B cell (primary cell): ENCODE measurements at regions not wholly inside any gene's neighbourhood (a gene's known extent, or its start where the extent isn't known, plus 50 kb on each side); places are given as distances from the start of the nearest gene placed in this dataset.

ENCODE experiments used
- ATAC-seq: fragments of 200-7000 bp; cut with Tn5 transposase; one replicate; pipeline ENCODE4 v1.10.0; 2021; ENCODE audit warnings: low read depth, mild to moderate bottlenecking, moderate number of reproducible peaks, moderate library complexity
- CTCF ChIA-PET: fragments of 350-600 bp; sonication (Branson Sonifier 250); formaldehyde crosslinking; loops from one replicate; lab custom pipeline; 2021; ENCODE audit warnings: antibody characterized with exemption, inconsistent platforms; lab: Charles Lee
- POLR2A ChIA-PET: fragments of 350-600 bp; sonication (Branson Sonifier 250); formaldehyde crosslinking; loops from one replicate; lab custom pipeline; 2021; ENCODE audit warnings: antibody characterized with exemption; lab: Charles Lee
- DNase-seq: peaks from one replicate; pipeline ENCODE4 v3.0.0; 2013
- H2AFZ ChIP-seq: 2 replicates; pipeline ENCODE4 v1.6.1; 2012; ENCODE audit warnings: mild to moderate bottlenecking, low read depth, low read length; ENCODE audit not compliant: insufficient read depth, poor library complexity, severe bottlenecking
- H3K27ac ChIP-seq, 2 donors: 1 replicate in 1 of 2; 2 replicates in 1 of 2; pipeline ENCODE4 v1.5.1; 2012 to 2013; ENCODE audit warnings: low read length in 2 of 2, mild to moderate bottlenecking in 2 of 2, moderate library complexity in 1 of 2
- H3K27me3 ChIP-seq, 4 experiments: fragments of 200-600 bp in 1 of 4; sonication (generic) in 1 of 4; replicated peaks in 1 of 4; 1 replicate in 2 of 4; 2 replicates in 2 of 4; pipeline versions ENCODE4 v1.6.1 to v1.7.0; 2013 to 2016; ENCODE audit warnings: low read length in 3 of 4, mild to moderate bottlenecking in 2 of 4, mixed read lengths in 1 of 4, moderate library complexity in 1 of 4; ENCODE audit not compliant: insufficient read depth in 4 of 4, control insufficient read depth in 3 of 4; ENCODE audit errors: control extremely low read depth in 1 of 4
- H3K36me3 ChIP-seq, 2 experiments: replicated peaks in 1 of 2; 1 replicate in 1 of 2; 2 replicates in 1 of 2; pipeline versions ENCODE4 v1.6.1 to v1.7.1; 2013; ENCODE audit warnings: low read length in 1 of 2; ENCODE audit not compliant: insufficient read depth in 2 of 2, control insufficient read depth in 1 of 2; ENCODE audit errors: control extremely low read depth in 1 of 2, extremely low read depth in 1 of 2
- H3K4me1 ChIP-seq, 2 donors: fragments of 200-600 bp in 1 of 2; sonication (generic) in 1 of 2; 1 replicate in 1 of 2; 2 replicates in 1 of 2; pipeline versions ENCODE4 v1.5.1 to v1.6.1; 2013 to 2017; ENCODE audit warnings: low read length in 2 of 2; ENCODE audit not compliant: control insufficient read depth in 2 of 2, insufficient read depth in 2 of 2
- H3K4me2 ChIP-seq: replicated peaks from 2 replicates; pipeline ENCODE3; 2012; ENCODE audit warnings: mild to moderate bottlenecking, low read depth, low read length; ENCODE audit not compliant: poor library complexity, severe bottlenecking
- H3K4me3 ChIP-seq, 5 experiments: fragments of 200-600 bp in 1 of 5; sonication (generic) in 1 of 5; 1 replicate in 3 of 5; 2 replicates in 2 of 5; pipeline versions ENCODE4 v1.5.1 to v1.7.0; 2011 to 2016; ENCODE audit warnings: low read length in 4 of 5, mild to moderate bottlenecking in 4 of 5, low read depth in 2 of 5, control low read depth in 1 of 5, moderate library complexity in 1 of 5; ENCODE audit not compliant: insufficient read depth in 1 of 5; ENCODE audit errors: control extremely low read depth in 1 of 5, extremely low read depth in 1 of 5
- H3K79me2 ChIP-seq: fragments of 200-600 bp; sonication (generic); one replicate; pipeline ENCODE4 v1.6.0; 2016; ENCODE audit warnings: low read length; ENCODE audit not compliant: control insufficient read depth, insufficient read depth
- H3K9ac ChIP-seq: fragments of 200-600 bp; sonication (generic); 2 replicates; pipeline ENCODE4 v1.6.1; 2017; ENCODE audit warnings: mild to moderate bottlenecking, low read length, moderate library complexity
- H3K9me3 ChIP-seq, 3 donors: one replicate each; pipeline versions ENCODE4 v1.6.1 to v1.7.1; 2013; ENCODE audit warnings: low read length in 2 of 3; ENCODE audit not compliant: control insufficient read depth in 2 of 3, insufficient read depth in 1 of 3; ENCODE audit errors: control extremely low read depth in 1 of 3
- H4K20me1 ChIP-seq: 2 replicates; pipeline ENCODE4 v1.6.0; 2012; ENCODE audit warnings: mild to moderate bottlenecking, low read length; ENCODE audit not compliant: insufficient read depth, control insufficient read depth, poor library complexity, severe bottlenecking
- H3K27ac Mint-ChIP-seq: one replicate; pipeline ENCODE4 v1.8.0; 2021; ENCODE audit warnings: mixed read lengths
- H3K27me3 Mint-ChIP-seq: one replicate; pipeline ENCODE4 v1.8.0; 2021; ENCODE audit warnings: mixed read lengths
- H3K4me1 Mint-ChIP-seq: one replicate; pipeline ENCODE4 v1.8.0; 2021; ENCODE audit warnings: mixed read lengths
- H3K4me3 Mint-ChIP-seq: one replicate; pipeline ENCODE4 v1.8.0; 2021; ENCODE audit warnings: mixed read lengths
- H3K9me3 Mint-ChIP-seq: one replicate; pipeline ENCODE4 v1.8.0; 2022; ENCODE audit warnings: mixed read lengths; ENCODE audit not compliant: insufficient read depth
- CTCF ChIP-seq: fragments of 200-600 bp; IDR thresholded peaks from one replicate; pipeline ENCODE4 v1.8.0; 2022; ENCODE audit warnings: antibody characterized with exemption, mild to moderate bottlenecking
- EZH2 ChIP-seq: IDR thresholded peaks from 2 replicates; pipeline ENCODE4 v1.6.1; 2012; ENCODE audit warnings: borderline replicate concordance, low read depth, mild to moderate bottlenecking, moderate library complexity, low read length; ENCODE audit not compliant: insufficient read depth, poor library complexity, severe bottlenecking
- WGBS: methylation state at CpG from one replicate; pipeline ENCODE4 v1.1.5; 2013; ENCODE audit warnings: missing lambda C conversion rate; ENCODE audit not compliant: insufficient coverage; 5-methylcytosine and 5-hydroxymethylcytosine counted together
- intact Hi-C: fragments of 100-400 bp; cut with micrococcal nuclease; formaldehyde crosslinking; loops from one replicate; pipeline ENCODE4 v1.10.0; 2022

GRCh38 chr15:95987886-95988573 lies 342.5 kb upstream of the NR2F2 start:
- Histone ChIP-seq H3K79me2 (no peaks in the 10 kb centered on the region), H3K27me3 (no peaks in the 10 kb centered on the region), H2AFZ (no peak overlapping the region), H4K20me1 (no peaks in the 10 kb centered on the region), H3K4me3 (no peak overlapping the region), H3K4me2 (no peak overlapping the region), H3K36me3 (no peaks in the 10 kb centered on the region), H3K4me1 (no peaks in the 10 kb centered on the region), H3K9me3 (no peaks in the 10 kb centered on the region), H3K27ac (no peak overlapping the region), H3K9ac (no peak overlapping the region)
- ATAC-seq (no peak), DNase-seq (no peak)
- Mint-ChIP-seq H3K27ac (no peak overlapping the region), H3K27me3 (no peaks in the 10 kb centered on the region), H3K4me1 (no peaks in the 10 kb centered on the region), H3K4me3 (no peak overlapping the region), H3K9me3 (no peaks in the 10 kb centered on the region)
- ChIA-PET CTCF (no interaction called here), POLR2A (no interaction called here)
- 55% methylated on average over 2 of the region's 3 CpGs for WGBS
- intact Hi-C loops = no loop called here
- no peak for TF ChIP-seq EZH2
- no peak for TF ChIP-seq CTCF

DNA sequence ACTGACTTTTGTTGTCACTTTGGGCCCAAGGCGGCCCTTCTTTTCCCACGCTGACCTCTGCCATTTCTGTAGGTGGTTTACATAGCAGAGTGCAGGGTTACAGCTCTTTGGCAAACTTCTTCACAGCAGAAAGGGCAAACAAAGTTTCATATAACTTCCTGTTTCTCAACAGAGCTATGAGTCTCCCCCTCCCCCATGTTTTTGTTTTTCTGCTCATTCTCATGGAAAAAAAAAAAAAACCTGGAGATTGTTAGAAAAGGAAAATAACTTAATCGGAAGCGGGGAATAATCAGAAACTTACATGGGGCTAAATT lies 342.0 kb upstream of the NR2F2 start:
- ATAC-seq = no peak
- Histone ChIP-seq H2AFZ (no peak overlapping the region), H3K9me3 (no peaks in the 10 kb centered on the region), H3K27ac (no peak overlapping the region), H3K4me2 (no peak overlapping the region), H3K79me2 (no peaks in the 10 kb centered on the region), H4K20me1 (no peaks in the 10 kb centered on the region), H3K36me3 (no peaks in the 10 kb centered on the region), H3K4me1 (no peaks in the 10 kb centered on the region), H3K9ac (no peak overlapping the region), H3K27me3 (no peaks in the 10 kb centered on the region), H3K4me3 (no peak overlapping the region)
- H3K4me3 Mint-ChIP-seq = no peak overlapping the region
- ChIA-PET POLR2A (no interaction called here), CTCF (no interaction called here)
- TF ChIP-seq EZH2 = no peak
- TF ChIP-seq CTCF = no peak
- intact Hi-C loops = no loop called here
- no peak overlapping the region for H3K27ac Mint-ChIP-seq
- no peaks in the 10 kb centered on the region for H3K27me3 Mint-ChIP-seq
- no peaks in the 10 kb centered on the region for H3K9me3 Mint-ChIP-seq
- no peaks in the 10 kb centered on the region for H3K4me1 Mint-ChIP-seq
- 100% methylated on average over 1 of the region's 4 CpGs for WGBS
- no peak for DNase-seq
